Activated CD4-positive, CD25-positive, alpha-beta regulatory T cell (primary cell): ENCODE measurements at regions not wholly inside any gene's neighbourhood (a gene's known extent, or its start where the extent isn't known, plus 50 kb on each side); places are given as distances from the start of the nearest gene placed in this dataset.
"Not testable (repeated sequence)": the region's sequence is repeated elsewhere in the genome, so short reads cannot be mapped to it uniquely, and the experiment has no call there.

Experiments used
- DNase-seq, 4 experiments: peaks; one replicate each; lab custom pipeline; 2025; lab: John Stamatoyannopoulos, UW

GRCh38 chr2:82797469-82797868 is 1661.6 kb downstream of the SUCLG1 start:
- no peak for DNase-seq

- no peak for DNase-seq
Measured at GRCh38 chr2:82796132-82796531, 1662.9 kb downstream of the SUCLG1 start.

GRCh38 chr2:82795446-82795845 is 1663.6 kb downstream of the SUCLG1 start:
- no peak for DNase-seq

DNA sequence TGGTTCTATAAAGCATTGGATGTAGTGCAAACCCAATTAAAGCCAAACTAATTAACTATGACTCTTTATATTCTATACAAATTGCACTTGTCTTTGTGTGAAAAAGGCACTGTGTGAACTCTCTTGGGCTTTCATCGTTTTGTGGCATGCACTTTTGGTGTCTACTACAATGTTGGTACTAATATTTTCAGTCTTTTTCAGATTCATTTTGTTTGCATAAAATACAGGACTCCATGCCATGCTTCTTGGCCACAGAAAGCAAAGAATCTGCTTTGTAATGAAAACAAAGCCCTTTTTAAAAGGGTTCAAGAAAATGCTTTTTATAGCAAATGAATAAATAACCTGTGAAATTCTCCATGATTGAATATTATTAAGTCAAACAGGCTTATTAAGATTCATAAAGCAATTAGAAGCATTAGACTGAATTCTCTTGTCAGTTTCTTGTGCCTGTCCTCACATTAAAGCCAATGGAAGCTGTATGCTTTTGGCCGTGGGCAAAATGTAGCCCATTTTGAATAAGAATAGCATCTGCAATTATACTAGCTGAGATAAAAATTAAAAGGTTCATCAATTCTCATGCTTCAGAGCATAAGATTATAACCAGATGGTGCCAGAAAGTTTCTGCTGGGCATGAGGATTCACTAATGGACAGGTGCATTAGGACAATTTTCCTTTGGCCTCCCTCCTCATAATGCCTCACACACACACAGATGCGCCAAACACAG is 1665.2 kb downstream of the SUCLG1 start:
- DNase-seq = no peak

DNA sequence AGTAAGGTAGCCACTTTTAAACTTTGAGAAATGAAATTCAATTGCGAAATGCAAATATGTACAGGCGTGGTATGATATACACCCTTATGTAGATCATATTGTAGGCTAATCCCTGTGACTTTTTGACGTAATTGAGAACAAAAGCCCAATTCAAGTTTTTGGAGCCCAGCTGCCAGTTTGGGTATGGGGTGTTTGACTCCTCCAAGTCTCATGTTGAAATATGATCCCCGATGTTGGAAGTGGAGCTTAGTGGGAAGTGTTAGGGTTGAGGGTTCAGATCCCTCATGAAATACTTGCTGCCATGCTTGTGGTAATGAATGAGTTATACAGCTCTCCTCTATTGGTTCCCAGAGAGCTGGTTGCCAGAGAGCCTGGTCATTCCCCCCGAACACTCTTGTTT is 1666.8 kb downstream of the SUCLG1 start:
- no peak for DNase-seq

- no peak for DNase-seq
Measured at GRCh38 chr2:82790206-82791021, 1668.7 kb downstream of the SUCLG1 start.

DNA sequence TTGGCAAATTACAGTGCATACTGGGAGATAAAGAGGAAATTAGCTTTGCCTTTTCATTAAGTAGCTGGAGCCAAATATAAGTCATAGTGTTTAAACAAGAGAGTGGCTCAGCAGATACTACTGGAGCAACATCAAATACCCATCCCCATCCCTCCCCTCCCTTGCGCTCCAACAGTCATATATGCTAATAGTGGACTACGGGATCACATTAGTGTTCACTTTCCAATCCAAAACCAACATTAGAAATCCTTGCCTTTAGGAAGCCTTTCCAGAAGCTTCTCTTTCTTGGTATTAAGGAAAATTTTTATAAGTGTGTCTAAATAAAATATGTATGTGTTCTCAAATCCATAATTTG is 1669.3 kb downstream of the SUCLG1 start:
- DNase-seq = no peak

GRCh38 chr2:82781176-82781915 is 1677.7 kb downstream of the SUCLG1 start:
- DNase-seq = no peak

GRCh38 chr2:82780050-82780449 is 1679.0 kb downstream of the SUCLG1 start:
- no peak for DNase-seq

DNA sequence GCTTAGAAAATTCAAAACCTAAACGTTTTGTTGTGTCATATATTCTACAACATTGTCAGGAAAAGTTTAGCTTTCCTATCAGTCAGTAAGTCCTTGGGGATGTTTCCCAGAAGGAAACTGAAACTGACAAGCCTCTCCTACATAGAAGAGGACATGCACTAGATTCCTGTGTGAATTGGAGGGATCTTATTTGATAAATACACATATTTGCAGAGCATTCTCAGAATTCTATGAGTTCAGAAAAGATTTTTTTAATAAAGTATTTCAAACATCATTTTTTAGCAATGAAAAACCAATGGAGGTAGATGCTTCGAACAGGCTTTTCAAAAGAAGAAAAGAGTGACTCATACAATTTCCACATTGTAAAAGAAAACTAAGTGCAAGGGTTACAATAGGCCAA is 1706.7 kb downstream of the SUCLG1 start:
- DNase-seq = no peak

- no peak for DNase-seq
Measured at GRCh38 chr2:82748653-82749052, 1710.4 kb downstream of the SUCLG1 start.

GRCh38 chr2:82740527-82740926 is 1718.6 kb downstream of the SUCLG1 start:
- no peak for DNase-seq

DNA sequence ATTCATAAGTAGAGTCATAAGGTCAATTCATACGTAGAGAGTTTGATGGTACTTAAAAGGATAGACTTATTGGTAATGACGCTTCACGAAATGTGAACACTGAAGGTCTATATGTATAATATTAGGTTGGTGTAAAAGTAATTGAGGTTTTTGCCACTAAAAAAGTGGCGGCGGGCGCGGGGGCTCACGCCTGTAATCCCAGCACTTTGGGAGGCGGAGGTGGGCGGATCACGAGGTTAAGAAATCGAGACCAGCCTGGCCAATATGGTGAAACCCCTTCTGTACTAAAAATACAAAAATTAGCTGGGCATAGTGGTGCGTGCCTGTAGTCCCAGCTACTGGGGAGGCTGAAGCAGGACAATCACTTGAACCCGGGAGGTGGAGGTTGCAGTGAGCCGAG is 1721.1 kb downstream of the SUCLG1 start:
- not testable (repeated sequence) for DNase-seq

DNA sequence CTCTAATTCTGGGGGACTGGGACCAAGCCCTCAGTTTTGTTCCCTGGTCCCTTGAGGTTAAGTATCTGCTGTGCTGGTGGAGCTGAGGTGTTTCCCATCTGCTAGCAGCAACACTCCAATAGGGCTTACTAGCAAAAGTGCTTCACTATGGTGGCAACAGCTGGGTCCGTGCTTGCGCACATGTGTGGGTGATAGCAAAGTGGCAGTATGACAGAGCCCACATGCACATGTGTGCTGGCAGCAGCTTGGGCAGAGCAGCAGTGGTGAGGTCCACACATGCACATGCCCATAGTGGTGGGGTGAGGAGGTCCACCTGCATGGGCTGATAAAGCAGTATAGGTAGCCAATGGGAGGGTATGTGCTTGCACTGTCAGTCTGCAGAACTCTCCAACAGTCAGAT is 1723.7 kb downstream of the SUCLG1 start:
- no peak for DNase-seq

- DNase-seq = no peak
Measured at GRCh38 chr2:82731824-82732223, 1727.3 kb downstream of the SUCLG1 start.

GRCh38 chr2:82730811-82731210 is 1728.3 kb downstream of the SUCLG1 start:
- no peak for DNase-seq

- DNase-seq = no peak
Measured at GRCh38 chr2:82728090-82728489, 1731.0 kb downstream of the SUCLG1 start.

DNA sequence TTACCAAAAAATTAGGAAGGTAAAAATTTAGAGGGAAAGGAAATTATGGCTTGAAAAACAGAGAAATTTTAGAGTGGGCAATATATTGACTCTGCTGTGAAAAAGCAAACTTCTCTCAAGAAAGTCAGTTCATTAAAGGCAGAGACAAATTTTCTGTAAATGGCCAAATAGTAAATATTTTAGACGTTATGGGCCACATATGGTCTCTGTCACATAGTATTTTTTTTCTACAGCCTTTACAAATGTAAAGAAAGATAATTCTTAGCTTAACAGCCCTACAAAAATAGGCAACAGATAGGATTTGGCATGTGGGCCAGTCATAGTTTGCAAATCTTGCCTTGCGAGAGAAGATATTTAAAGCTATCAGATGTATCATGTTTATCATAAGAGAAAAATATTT is 1750.4 kb downstream of the SUCLG1 start:
- no peak for DNase-seq

- DNase-seq = no peak
Measured at GRCh38 chr2:82697231-82697630, 1761.8 kb downstream of the SUCLG1 start.

DNA sequence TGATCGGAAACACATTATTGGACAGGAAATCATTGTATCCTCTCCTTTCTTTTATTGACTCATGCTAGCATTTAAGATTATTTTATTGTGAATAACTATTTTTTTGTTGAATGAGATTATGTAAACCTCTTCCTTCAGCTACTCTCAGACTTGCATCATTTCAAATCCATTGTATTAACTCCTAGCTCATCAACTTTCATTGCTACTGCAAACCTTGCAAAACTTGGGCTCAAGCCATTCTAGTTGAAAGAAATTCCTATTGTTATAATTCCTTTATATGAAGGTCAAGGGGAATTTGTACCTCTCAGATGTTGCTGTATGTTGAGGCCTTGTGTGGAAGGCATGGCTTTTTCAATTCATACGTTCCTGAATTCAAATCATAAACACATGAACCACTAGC is 1764.6 kb downstream of the SUCLG1 start:
- DNase-seq = no peak

DNA sequence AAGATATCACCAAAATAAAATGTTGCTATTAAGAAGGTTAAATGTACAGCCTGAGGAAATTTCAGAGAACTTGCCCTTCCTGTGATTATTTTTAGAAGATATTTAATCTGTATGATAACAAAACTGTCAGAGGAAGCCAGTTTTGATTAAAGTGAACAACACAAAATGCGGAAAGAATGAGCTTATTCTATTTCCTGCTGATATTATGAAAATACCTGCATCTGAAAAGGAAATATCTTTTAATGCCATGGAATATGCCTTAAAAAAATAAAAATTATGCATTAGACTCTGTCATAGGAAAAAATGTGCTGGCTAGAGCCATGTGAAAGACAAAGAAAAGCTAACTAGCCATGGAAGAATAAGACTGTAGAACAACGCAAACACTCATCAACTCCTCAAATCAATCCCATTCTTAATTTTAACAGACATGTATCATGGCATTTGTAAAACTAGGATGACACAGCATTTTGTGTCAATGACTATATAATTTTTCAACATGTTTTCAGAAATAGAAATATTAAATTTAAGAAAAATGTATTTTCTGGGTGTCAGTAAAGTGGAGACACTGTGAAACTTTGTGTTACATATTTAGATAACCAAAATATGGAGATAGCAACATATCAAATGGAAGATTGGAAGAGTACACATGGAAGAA is 1768.2 kb downstream of the SUCLG1 start:
- DNase-seq = no peak

GRCh38 chr2:82675186-82675585 is 1783.9 kb downstream of the SUCLG1 start:
- DNase-seq = no peak
